Transverse colon (tissue), 4 donors: ENCODE measurements at regions not wholly inside any gene's neighbourhood (a gene's known extent, or its start where the extent isn't known, plus 50 kb on each side); places are given as distances from the start of the nearest gene placed in this dataset.

Experiments used
- DNase-seq: peaks from one replicate; pipeline ENCODE4 v3.0.0-alpha.2; 2019
- H3K27ac ChIP-seq, 4 donors: fragments of 200-600 bp; sonication (generic); 2 replicates each; pipeline ENCODE4 v1.5.1; 2016 to 2018; ENCODE audit warnings: inconsistent platforms in 4 of 4
- H3K27me3 ChIP-seq: fragments of 200-600 bp; sonication (generic); 2 replicates; pipeline ENCODE4 v1.5.1; 2017; ENCODE audit warnings: inconsistent platforms
- H3K36me3 ChIP-seq, 4 donors: fragments of 200-600 bp; sonication (generic); 2 replicates each; pipeline ENCODE4 v1.5.1; 2017 to 2019; ENCODE audit warnings: inconsistent platforms in 4 of 4
- H3K4me1 ChIP-seq, 4 donors: fragments of 200-600 bp; sonication (generic); 2 replicates each; pipeline ENCODE4 v1.5.1; 2017 to 2020; ENCODE audit warnings: inconsistent platforms in 4 of 4
- H3K4me3 ChIP-seq, 4 donors: fragments of 200-600 bp; sonication (generic); 1 replicate in 1 of 4; 2 replicates in 3 of 4; pipeline versions ENCODE4 v1.5.1 to v1.6.1; 2017 to 2019; ENCODE audit warnings: inconsistent platforms in 4 of 4
- H3K9me3 ChIP-seq, 2 donors: fragments of 200-600 bp; sonication (generic); 2 replicates each; pipeline ENCODE4 v1.5.1; 2017 to 2019; ENCODE audit warnings: inconsistent platforms in 2 of 2
- EP300 ChIP-seq: sonication (generic); formaldehyde crosslinking; IDR thresholded peaks from one replicate; pipeline ENCODE4 v1.6.1; 2017; ENCODE audit warnings: antibody characterized with exemption, low read depth
- POLR2A ChIP-seq: fragments of 450-650 bp; IDR thresholded peaks from one replicate; pipeline ENCODE4 v1.6.1; 2016; ENCODE audit warnings: antibody characterized with exemption, mild to moderate bottlenecking, moderate library complexity
- POLR2AphosphoS5 ChIP-seq, 3 donors: sonication (generic); formaldehyde crosslinking; IDR thresholded peaks; one replicate each; pipeline ENCODE4 v1.6.1; 2016; ENCODE audit warnings: antibody characterized with exemption in 3 of 3
- WGBS, 2 donors: methylation state at CpG; one replicate each; pipeline ENCODE4 v1.1.5; 2018; ENCODE audit warnings: low coverage in 1 of 2; 5-methylcytosine and 5-hydroxymethylcytosine counted together
- in situ Hi-C, 4 donors: fragments of 200-750 bp; cut with MboI; loops; one replicate each; pipeline versions ENCODE4 v1.15.0 to v1.15.1; 2017; ENCODE audit warnings: low sequenced_read_pairs in 3 of 4, low pct_ligation_motif_present in 1 of 4, low pct_unique_long_range_greater_than_20kb in 1 of 4
- intact Hi-C: fragments of 100-400 bp; cut with DNase I; formaldehyde crosslinking; loops from one replicate; pipeline ENCODE4 v1.15.1; 2023; ENCODE audit warnings: low total_unique reads
- TF ChIP-seq, protein P1 (sequence below), 5 experiments: fragments of 200-600 bp in 3 of 5; fragments of 450-650 bp in 2 of 5; sonication (generic) in 3 of 5; IDR thresholded peaks; 1 replicate in 2 of 5; 2 replicates in 3 of 5; pipeline ENCODE4 v1.5.1; 2016 to 2017; ENCODE audit warnings: antibody characterized with exemption in 5 of 5, inconsistent platforms in 3 of 5, mild to moderate bottlenecking in 2 of 5, moderate library complexity in 1 of 5

DNA sequence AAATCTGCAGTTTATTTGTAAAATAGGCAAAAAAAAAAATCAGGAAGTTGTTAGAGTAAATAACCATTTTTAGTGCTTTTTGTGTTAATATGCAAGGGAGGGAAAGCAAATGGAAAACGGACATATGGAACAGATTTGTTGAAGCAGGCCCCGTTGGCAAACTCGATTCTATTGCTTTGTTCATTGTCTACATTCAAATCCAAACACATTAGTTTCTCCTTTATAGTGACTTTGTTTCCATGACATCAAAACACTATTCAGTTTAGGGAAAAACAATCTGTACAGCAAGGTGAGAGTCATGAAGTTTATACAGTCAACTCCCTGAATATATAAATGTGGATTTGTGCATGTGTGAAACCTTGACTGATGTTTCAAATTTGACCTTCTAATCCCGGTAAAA, 142.2 kb downstream of the FAM47A start:
- no peak for TF ChIP-seq EP300
- TF ChIP-seq, protein P1, sequence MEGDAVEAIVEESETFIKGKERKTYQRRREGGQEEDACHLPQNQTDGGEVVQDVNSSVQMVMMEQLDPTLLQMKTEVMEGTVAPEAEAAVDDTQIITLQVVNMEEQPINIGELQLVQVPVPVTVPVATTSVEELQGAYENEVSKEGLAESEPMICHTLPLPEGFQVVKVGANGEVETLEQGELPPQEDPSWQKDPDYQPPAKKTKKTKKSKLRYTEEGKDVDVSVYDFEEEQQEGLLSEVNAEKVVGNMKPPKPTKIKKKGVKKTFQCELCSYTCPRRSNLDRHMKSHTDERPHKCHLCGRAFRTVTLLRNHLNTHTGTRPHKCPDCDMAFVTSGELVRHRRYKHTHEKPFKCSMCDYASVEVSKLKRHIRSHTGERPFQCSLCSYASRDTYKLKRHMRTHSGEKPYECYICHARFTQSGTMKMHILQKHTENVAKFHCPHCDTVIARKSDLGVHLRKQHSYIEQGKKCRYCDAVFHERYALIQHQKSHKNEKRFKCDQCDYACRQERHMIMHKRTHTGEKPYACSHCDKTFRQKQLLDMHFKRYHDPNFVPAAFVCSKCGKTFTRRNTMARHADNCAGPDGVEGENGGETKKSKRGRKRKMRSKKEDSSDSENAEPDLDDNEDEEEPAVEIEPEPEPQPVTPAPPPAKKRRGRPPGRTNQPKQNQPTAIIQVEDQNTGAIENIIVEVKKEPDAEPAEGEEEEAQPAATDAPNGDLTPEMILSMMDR (IDR thresholded peaks at IDR 0.05) = no peak
- intact Hi-C loops (no loop called here), in situ Hi-C loops (no loop called here)
- no peaks in the 10 kb centered on the region for H3K9me3 ChIP-seq
- no peaks in the 10 kb centered on the region for H3K27me3 ChIP-seq
- DNase-seq = no peak
- WGBS, 2 donors = 30 to 31% methylated on average over 4 of the region's 4 CpGs
- H3K36me3 ChIP-seq = no peaks in the 10 kb centered on the region
- H3K4me1 ChIP-seq = no peaks in the 10 kb centered on the region
- no peak overlapping the region for H3K4me3 ChIP-seq
- no peak overlapping the region for H3K27ac ChIP-seq

DNA sequence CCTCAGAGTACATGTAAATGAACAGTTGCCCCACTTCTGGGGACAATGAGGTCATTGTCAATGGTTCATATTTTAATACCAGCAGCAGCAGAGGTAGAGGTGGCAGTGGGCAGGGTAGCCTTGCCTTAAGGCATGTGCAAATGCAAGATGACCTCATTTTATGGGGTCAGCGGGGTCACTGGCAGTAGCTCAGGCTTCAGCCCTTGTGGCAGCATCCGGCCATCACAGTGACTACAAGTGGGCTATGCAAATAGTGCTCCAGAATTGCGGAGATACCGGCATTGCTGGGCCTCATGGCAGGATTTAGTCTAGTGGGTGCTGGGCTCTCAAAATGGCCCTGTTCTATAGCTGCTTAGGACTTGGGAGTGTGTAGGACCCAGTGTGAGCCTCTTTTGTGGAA, 144.7 kb downstream of the FAM47A start:
- 80% methylated on average over 4 of the region's 4 CpGs; no CpG with 5 or more reads in 1 of the 2 donors for WGBS, 2 donors
- DNase-seq = no peak
- Histone ChIP-seq H3K9me3 (no peaks in the 10 kb centered on the region), H3K27ac (no peak overlapping the region), H3K36me3 (no peaks in the 10 kb centered on the region), H3K4me1 (no peaks in the 10 kb centered on the region), H3K4me3 (no peak overlapping the region), H3K27me3 (no peaks in the 10 kb centered on the region)
- intact Hi-C loops = no loop called here
- in situ Hi-C loops = no loop called here
- TF ChIP-seq, protein P1 (IDR thresholded peaks at IDR 0.05) = no peak
- TF ChIP-seq POLR2A (no peak), EP300 (no peak), POLR2AphosphoS5 (IDR thresholded peaks at IDR 0.05) (no peak)

DNA sequence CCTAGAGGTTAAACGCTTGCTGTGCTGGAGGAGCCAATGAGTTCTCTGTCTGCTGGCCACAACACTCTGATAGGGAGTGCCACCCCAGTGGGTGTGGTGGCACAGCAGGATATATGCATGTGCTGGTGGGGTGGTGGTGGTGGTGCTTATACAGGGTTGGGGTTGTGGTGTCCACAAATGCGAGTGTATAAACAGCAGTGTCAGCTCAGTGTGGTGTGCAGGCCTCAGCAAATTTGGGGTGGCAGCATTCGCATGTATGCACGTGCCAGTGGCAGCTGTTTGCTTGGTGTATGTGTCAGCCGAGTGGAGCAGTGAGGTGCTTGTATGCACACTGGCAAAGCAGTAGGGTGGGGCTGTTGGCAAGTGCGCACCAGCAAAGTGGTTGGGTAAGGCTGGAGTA, 157.4 kb downstream of the FAM47A start:
- WGBS, 2 donors = 89% methylated on average over 6 of the region's 6 CpGs; no CpG with 5 or more reads in 1 of the 2 donors
- Histone ChIP-seq H3K9me3 (no peaks in the 10 kb centered on the region), H3K4me1 (no peaks in the 10 kb centered on the region), H3K27me3 (no peaks in the 10 kb centered on the region), H3K27ac (no peak overlapping the region), H3K4me3 (no peak overlapping the region), H3K36me3 (no peaks in the 10 kb centered on the region)
- in situ Hi-C loops (no loop called here), intact Hi-C loops (no loop called here)
- DNase-seq = no peak
- TF ChIP-seq EP300 (no peak), POLR2AphosphoS5 (IDR thresholded peaks at IDR 0.05) (no peak), POLR2A (no peak)

DNA sequence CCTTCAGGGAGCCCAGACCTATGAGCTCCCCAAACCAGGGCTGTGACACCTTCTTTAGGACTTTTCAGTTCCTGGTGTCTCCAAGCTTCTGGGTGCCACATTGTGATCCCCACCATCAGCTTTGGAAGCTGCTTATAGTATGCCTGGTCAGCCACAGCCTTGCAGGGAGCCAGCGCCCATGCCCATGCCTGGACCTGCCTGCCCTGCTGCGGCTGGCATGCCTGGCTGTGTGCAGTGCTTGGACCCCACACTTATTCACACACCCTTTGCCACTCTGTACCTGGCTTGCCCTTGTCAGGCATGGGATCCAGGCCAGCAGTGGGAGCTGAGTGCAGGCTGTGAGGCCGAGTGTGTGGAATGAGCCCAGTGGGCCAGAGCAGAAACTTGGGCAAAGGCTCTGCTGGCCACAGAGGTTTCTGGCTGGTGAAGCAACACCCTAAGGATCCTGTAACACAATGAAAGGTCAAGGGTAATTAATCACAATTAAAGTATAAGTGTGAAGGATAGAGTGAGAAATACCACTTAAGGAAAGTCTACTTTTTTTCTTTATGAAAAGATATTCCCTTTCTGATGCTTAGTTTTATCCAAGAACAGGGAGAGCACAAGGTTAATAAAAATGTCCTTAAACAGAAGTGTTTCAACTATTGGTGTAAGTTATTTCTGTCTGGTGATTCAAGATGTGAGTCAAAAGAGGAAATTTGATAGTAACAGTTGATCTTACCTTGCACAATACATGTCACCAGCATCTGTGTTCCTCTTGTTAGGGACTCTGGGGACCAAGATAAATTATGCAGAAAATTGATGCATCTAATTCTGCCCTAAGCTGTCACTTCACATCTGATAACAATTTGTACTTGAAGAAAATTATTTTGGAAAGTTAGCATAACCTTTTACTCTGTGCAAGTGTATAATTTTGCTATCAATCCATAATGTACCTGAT, 161.8 kb downstream of the FAM47A start:
- in situ Hi-C loops = no loop called here
- Histone ChIP-seq H3K27ac (no peak overlapping the region), H3K36me3 (no peaks in the 10 kb centered on the region), H3K4me1 (no peaks in the 10 kb centered on the region), H3K4me3 (no peak overlapping the region), H3K9me3 (no peaks in the 10 kb centered on the region), H3K27me3 (no peaks in the 10 kb centered on the region)
- intact Hi-C loops = no loop called here
- DNase-seq = no peak
- TF ChIP-seq, protein P1 (IDR thresholded peaks at IDR 0.05) = no peak
- TF ChIP-seq POLR2A (no peak), EP300 (no peak), POLR2AphosphoS5 (IDR thresholded peaks at IDR 0.05) (no peak)
- WGBS, 2 donors = 60 to 100% methylated on average over 1 to 3 of the region's 3 CpGs
